ENCODE measurements at regions not wholly inside any gene's neighbourhood (a gene's known extent, or its start where the extent isn't known, plus 50 kb on each side); places are given as distances from the start of the nearest gene placed in this dataset.
"Not testable (repeated sequence)": the region's sequence is repeated elsewhere in the genome, so short reads cannot be mapped to it uniquely, and the experiment has no call there.

- DNase-seq (ENCODE audit: low spot score) = no peak
These were observed 106.5 kb upstream of the ETAA1 start for GRCh38 chr2:67290451-67291290.

- DNase-seq (ENCODE audit: low spot score) = no peak
These were observed 102.9 kb upstream of the ETAA1 start for GRCh38 chr2:67294218-67294617.

GRCh38 chr2:67295406-67295805 is 101.7 kb upstream of the ETAA1 start:
- no peak for DNase-seq (ENCODE audit: low spot score)

GRCh38 chr2:67295851-67296250 is 101.3 kb upstream of the ETAA1 start:
- peak; percentile 61 for DNase-seq (ENCODE audit: low spot score)

- no peak for DNase-seq (ENCODE audit: low spot score)
These were observed 92.7 kb upstream of the ETAA1 start for GRCh38 chr2:67304300-67304890.

GRCh38 chr2:67309281-67309680 is 87.9 kb upstream of the ETAA1 start:
- DNase-seq (ENCODE audit: low spot score) = no peak

- no peak for DNase-seq (ENCODE audit: low spot score)
These were observed 85.6 kb upstream of the ETAA1 start for GRCh38 chr2:67311536-67311935.

- no peak for DNase-seq (ENCODE audit: low spot score)
These were observed 84.3 kb upstream of the ETAA1 start for GRCh38 chr2:67312871-67313270.

GRCh38 chr2:67313536-67313935 is 83.6 kb upstream of the ETAA1 start:
- no peak for DNase-seq (ENCODE audit: low spot score)

GRCh38 chr2:67318031-67318430 is 79.1 kb upstream of the ETAA1 start:
- no peak for DNase-seq (ENCODE audit: low spot score)

GRCh38 chr2:67318563-67318962 is 78.6 kb upstream of the ETAA1 start:
- DNase-seq (ENCODE audit: low spot score) = no peak

GRCh38 chr2:67318993-67319481 is 78.1 kb upstream of the ETAA1 start:
- peak; percentile 77 for DNase-seq (ENCODE audit: low spot score)

GRCh38 chr2:67320861-67321587 is 76.1 kb upstream of the ETAA1 start:
- DNase-seq (ENCODE audit: low spot score) = peak; percentile 39

- peak; percentile 34 for DNase-seq (ENCODE audit: low spot score)
These were observed 75.6 kb upstream of the ETAA1 start for GRCh38 chr2:67321588-67321903.

- DNase-seq (ENCODE audit: low spot score) = peak; percentile 83
These were observed 74.7 kb upstream of the ETAA1 start for GRCh38 chr2:67322353-67323001.

- DNase-seq (ENCODE audit: low spot score) = peak; percentile 59
These were observed 73.7 kb upstream of the ETAA1 start for GRCh38 chr2:67323209-67323991.

- no peak for DNase-seq (ENCODE audit: low spot score)
These were observed 67.6 kb upstream of the ETAA1 start for GRCh38 chr2:67329513-67329912.

- no peak for DNase-seq (ENCODE audit: low spot score)
These were observed 67.2 kb upstream of the ETAA1 start for GRCh38 chr2:67329951-67330350.

GRCh38 chr2:67331419-67332086 is 65.6 kb upstream of the ETAA1 start:
- not testable (repeated sequence) for DNase-seq (ENCODE audit: low spot score)

- no peak for DNase-seq (ENCODE audit: low spot score)
These were observed 59.2 kb upstream of the ETAA1 start for GRCh38 chr2:67337903-67338302.

- DNase-seq (ENCODE audit: low spot score) = no peak
These were observed 58.4 kb upstream of the ETAA1 start for GRCh38 chr2:67338601-67339233.

Measured in cerebellar cortex (tissue), 1 donor.